GM12878 (cell line): ENCODE measurements at regions not wholly inside any gene's neighbourhood (a gene's known extent, or its start where the extent isn't known, plus 50 kb on each side); places are given as distances from the start of the nearest gene placed in this dataset.
A peak's percentile ranks its signal among the peaks of the same experiment; 100 is the strongest.

Experiments
- ATAC-seq: fragments of 200-7000 bp; cut with Tn5 transposase; 3 replicates; pipeline ENCODE4 v1.9.1; 2020; ENCODE audit warnings: mild to moderate bottlenecking, moderate library complexity
- BruUV-seq: library from RNA; stranded (reverse); fragments of 400-500 nt; replicated peaks from 2 replicates; lab custom pipeline; 2021; lab: Mats Ljungman, UMichigan
- CTCF ChIA-PET: fragments of 300-600 bp; sonication (Branson Sonifier 250); formaldehyde crosslinking; extraction: SDS; loops from one replicate; lab custom pipeline; 2021; ENCODE audit warnings: inconsistent platforms; lab: Yijun Ruan, JAX
- POLR2A ChIA-PET: fragments of 350-600 bp; formaldehyde crosslinking; extraction: SDS; loops from one replicate; lab custom pipeline; 2021; ENCODE audit warnings: inconsistent platforms; lab: Charles Lee
- RAD21 ChIA-PET: fragments of 300-600 bp; sonication (Branson Sonifier 250); formaldehyde crosslinking; loops from one replicate; lab custom pipeline; 2023; ENCODE audit warnings: antibody characterized with exemption; ENCODE audit not compliant: unreplicated experiment; lab: Charles Lee
- SMC1A ChIA-PET: fragments of 300-600 bp; sonication (Branson Sonifier 250); formaldehyde crosslinking; loops from one replicate; lab custom pipeline; 2023; ENCODE audit not compliant: unreplicated experiment, uncharacterized antibody; lab: Charles Lee
- DNase-seq: peaks from one replicate; pipeline ENCODE4 v3.0.0-alpha.2; 2011; ENCODE audit warnings: low read depth, low spot score
- FAIRE-seq: peaks from 3 replicates; lab custom pipeline; 2011; peaks lifted over from hg19 to GRCh38; lab: Jason Lieb, UNC
- H2AFZ ChIP-seq: 2 replicates; pipeline ENCODE4 v1.6.0; 2011; ENCODE audit warnings: low read depth, low read length, control low read depth; ENCODE audit not compliant: control insufficient read depth
- H3K27ac ChIP-seq: 2 replicates; pipeline ENCODE4 v1.5.1; 2011; ENCODE audit warnings: control low read depth; ENCODE audit not compliant: control insufficient read depth, insufficient read depth
- H3K27me3 ChIP-seq, 2 experiments: replicated peaks in 1 of 2; 2 replicates each; pipeline versions ENCODE4 v1.6.0 to v1.6.1; 2011; ENCODE audit warnings: low read length in 1 of 2; ENCODE audit not compliant: control insufficient read depth in 2 of 2, insufficient read depth in 2 of 2
- H3K36me3 ChIP-seq, 2 experiments: 2 replicates each; pipeline ENCODE4 v1.5.1; 2011; ENCODE audit warnings: low read length in 1 of 2; ENCODE audit not compliant: control insufficient read depth in 2 of 2, insufficient read depth in 2 of 2
- H3K4me1 ChIP-seq: 2 replicates; pipeline ENCODE4 v1.6.1; 2011; ENCODE audit warnings: mild to moderate bottlenecking, low read length, moderate library complexity, mixed read lengths; ENCODE audit not compliant: control insufficient read depth, insufficient read depth
- H3K4me2 ChIP-seq: 2 replicates; pipeline ENCODE4 v1.6.0; 2011; ENCODE audit warnings: control low read depth; ENCODE audit not compliant: control insufficient read depth, insufficient read depth
- H3K4me3 ChIP-seq: fragments of 200-600 bp; sonication (generic); 2 replicates; pipeline ENCODE4 v1.5.1; 2016
- H3K79me2 ChIP-seq: 2 replicates; pipeline ENCODE4 v1.6.0; 2011; ENCODE audit warnings: low read length; ENCODE audit not compliant: control insufficient read depth, insufficient read depth
- H3K9ac ChIP-seq: 2 replicates; pipeline ENCODE4 v1.8.0; 2011; ENCODE audit warnings: low read length, control low read depth, mixed read lengths; ENCODE audit not compliant: control insufficient read depth, insufficient read depth
- H3K9me3 ChIP-seq: replicated peaks from 3 replicates; pipeline ENCODE4 v1.5.1; 2011; ENCODE audit warnings: mild to moderate bottlenecking, low read length; ENCODE audit not compliant: control insufficient read depth, insufficient read depth
- H4K20me1 ChIP-seq: 2 replicates; pipeline ENCODE4 v1.6.0; 2011; ENCODE audit not compliant: control insufficient read depth, insufficient read depth
- HDAC2 ChIP-seq: fragments of 200-600 bp; sonication (generic); IDR thresholded peaks from 2 replicates; pipeline ENCODE4 v1.6.1; 2017
- WGBS: methylation state at CpG from one replicate; pipeline ENCODE4 v1.1.6; 2016; ENCODE audit warnings: low lambda C conversion rate; ENCODE audit not compliant: insufficient replicate concordance, insufficient coverage; ENCODE audit errors: missing lambda C conversion rate; 5-methylcytosine and 5-hydroxymethylcytosine counted together
- in situ Hi-C: fragments of 300-500 bp; cut with MboI; formaldehyde crosslinking; loops from 9 replicates; pipeline ENCODE4 v1.14.3; 2018; ENCODE audit warnings: mixed read lengths
- intact Hi-C: fragments of 100-400 bp; cut with micrococcal nuclease; formaldehyde crosslinking; loops from one replicate; pipeline ENCODE4 v1.14.2; 2022; ENCODE audit not compliant: unreplicated experiment
- TF ChIP-seq, protein P1 (sequence below): IDR thresholded peaks from 2 replicates; pipeline ENCODE4 v1.6.1; 2011; ENCODE audit warnings: borderline replicate concordance, low read depth, mild to moderate bottlenecking, moderate library complexity, low read length; ENCODE audit not compliant: insufficient read depth, poor library complexity, severe bottlenecking
- TF ChIP-seq, protein P2 (sequence below): IDR thresholded peaks from 2 replicates; pipeline ENCODE4 v1.6.1; 2011; ENCODE audit warnings: mild to moderate bottlenecking, low read depth, low read length, moderate library complexity; ENCODE audit not compliant: insufficient replicate concordance

GRCh38 chr17:36761203-36761950 lies 160.0 kb downstream of the MRM1 start:
- CTCF ChIA-PET, result no interaction called here

More at GRCh38 chr17:36761203-36761950, 160.0 kb downstream of the MRM1 start:
- H3K36me3 ChIP-seq, result no peaks in the 10 kb centered on the region
- no peaks in the 10 kb centered on the region for H3K9me3 ChIP-seq
- in situ Hi-C loops, result no loop called here
- SMC1A ChIA-PET, result no interaction called here
- RAD21 ChIA-PET, result no interaction called here
- H2AFZ ChIP-seq, result no peak overlapping the region
- no peaks in the 10 kb centered on the region for H3K27me3 ChIP-seq
- H3K4me1 ChIP-seq, result peaks cover 6% of the 10 kb centered on the region
- ATAC-seq (no peak), FAIRE-seq (no peak), DNase-seq (no peak)
- H3K9ac ChIP-seq, result no peak overlapping the region
- POLR2A ChIA-PET, result no interaction called here
- 81% methylated on average over 25 of the region's 26 CpGs for WGBS
- no peak overlapping the region for H3K4me3 ChIP-seq
- H3K79me2 ChIP-seq, result no peaks in the 10 kb centered on the region
- no TSS peak for BruUV-seq
- intact Hi-C loops, result no loop called here
- TF ChIP-seq, protein P1, sequence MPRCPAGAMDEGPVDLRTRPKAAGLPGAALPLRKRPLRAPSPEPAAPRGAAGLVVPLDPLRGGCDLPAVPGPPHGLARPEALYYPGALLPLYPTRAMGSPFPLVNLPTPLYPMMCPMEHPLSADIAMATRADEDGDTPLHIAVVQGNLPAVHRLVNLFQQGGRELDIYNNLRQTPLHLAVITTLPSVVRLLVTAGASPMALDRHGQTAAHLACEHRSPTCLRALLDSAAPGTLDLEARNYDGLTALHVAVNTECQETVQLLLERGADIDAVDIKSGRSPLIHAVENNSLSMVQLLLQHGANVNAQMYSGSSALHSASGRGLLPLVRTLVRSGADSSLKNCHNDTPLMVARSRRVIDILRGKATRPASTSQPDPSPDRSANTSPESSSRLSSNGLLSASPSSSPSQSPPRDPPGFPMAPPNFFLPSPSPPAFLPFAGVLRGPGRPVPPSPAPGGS, result peak; percentile 77
- no peak for TF ChIP-seq HDAC2
- TF ChIP-seq, protein P2, sequence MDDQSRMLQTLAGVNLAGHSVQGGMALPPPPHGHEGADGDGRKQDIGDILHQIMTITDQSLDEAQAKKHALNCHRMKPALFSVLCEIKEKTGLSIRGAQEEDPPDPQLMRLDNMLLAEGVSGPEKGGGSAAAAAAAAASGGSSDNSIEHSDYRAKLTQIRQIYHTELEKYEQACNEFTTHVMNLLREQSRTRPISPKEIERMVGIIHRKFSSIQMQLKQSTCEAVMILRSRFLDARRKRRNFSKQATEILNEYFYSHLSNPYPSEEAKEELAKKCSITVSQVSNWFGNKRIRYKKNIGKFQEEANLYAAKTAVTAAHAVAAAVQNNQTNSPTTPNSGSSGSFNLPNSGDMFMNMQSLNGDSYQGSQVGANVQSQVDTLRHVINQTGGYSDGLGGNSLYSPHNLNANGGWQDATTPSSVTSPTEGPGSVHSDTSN, result peak; percentile 57
- no peaks in the 10 kb centered on the region for H4K20me1 ChIP-seq
- no peak overlapping the region for H3K4me2 ChIP-seq
- H3K27ac ChIP-seq, result no peak overlapping the region
